ENCODE measurements at regions not wholly inside any gene's neighbourhood (a gene's known extent, or its start where the extent isn't known, plus 50 kb on each side); places are given as distances from the start of the nearest gene placed in this dataset.

DNA sequence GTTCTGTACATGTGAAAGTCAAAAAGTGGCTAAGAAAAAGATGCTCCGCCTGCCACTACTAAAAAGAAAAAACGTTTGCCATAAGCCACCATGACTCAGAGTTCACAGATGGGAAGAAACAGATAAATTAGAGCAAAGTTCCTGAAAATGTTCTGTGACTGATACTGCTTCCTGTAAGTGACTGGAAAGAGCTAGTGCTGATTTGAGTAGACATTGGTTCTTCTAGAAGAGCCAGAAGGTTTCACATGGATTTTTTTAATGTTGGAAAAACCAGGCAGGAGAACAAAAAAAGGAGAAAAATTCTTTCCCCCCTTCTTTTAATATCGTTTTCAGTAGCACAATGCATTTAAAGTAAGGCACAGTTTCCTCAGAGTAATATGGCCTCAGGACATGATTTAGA, 221.4 kb downstream of the HLX start:
- Histone ChIP-seq H3K9me3 (replicated peaks in 1 of 2; ENCODE audit: control insufficient read depth in 1 of 2, insufficient read depth in 1 of 2, low read length in 2 of 2) (no peaks in the 10 kb centered on the region), H3K4me1 (ENCODE audit: control insufficient read depth in 1 of 2, insufficient read depth in 2 of 2, low read length in 2 of 2) (peaks cover 50 to 56% of the 10 kb centered on the region in 2 donors), H3K79me2 (ENCODE audit: insufficient read depth, low read length) (no peaks in the 10 kb centered on the region), H3K4me2 (replicated peaks; ENCODE audit: extremely low read depth, low read length, poor library complexity, severe bottlenecking) (peak overlapping the region; percentile 17), H3K36me3 (replicated peaks in 1 of 2; ENCODE audit: control insufficient read depth in 1 of 2, insufficient read depth in 2 of 2, low read length in 2 of 2) (no peaks in the 10 kb centered on the region), H4K20me1 (ENCODE audit: insufficient read depth, low read length) (no peaks in the 10 kb centered on the region), H2AFZ (ENCODE audit: insufficient read depth, low read depth, low read length, poor library complexity, severe bottlenecking) (no peak overlapping the region), H3K9ac (ENCODE audit: insufficient read depth, low read length, poor library complexity, severe bottlenecking) (no peak overlapping the region), H3K27ac (ENCODE audit: low read depth in 1 of 2, low read length in 2 of 2) (no peak overlapping the region), H3K27me3 (ENCODE audit: control insufficient read depth in 2 of 2, insufficient read depth in 2 of 2, low read length in 2 of 2) (peaks cover 0 to 6% of the 10 kb centered on the region in 2 donors), H3K4me3 (replicated peaks in 1 of 3; ENCODE audit: low read depth in 2 of 3, low read length in 3 of 3) (no peak overlapping the region)
- Mint-ChIP-seq H3K4me3 (peak overlapping the region in 1 of 2 donors; percentile 44), H3K27ac (peak overlapping the region; percentile 2 to 100 (median 98)), H3K36me3 (peaks cover 4 to 9% of the 10 kb centered on the region in 2 donors), H3K9me3 (peaks cover 0 to 11% (median 2%) of the 10 kb centered on the region in 7 donors), H3K4me1 (peaks cover 66% of the 10 kb centered on the region), H3K27me3 (ENCODE audit: low read depth in 3 of 3) (peaks cover 4 to 11% (median 6%) of the 10 kb centered on the region in 3 donors)
- intact Hi-C loops (cut with micrococcal nuclease) = loop anchor here (5.0 to 10.0 kb wide), 2 partner anchors 47 to 54 kb away; no protein-coding TSS in a partner anchor
- no peak for TF ChIP-seq CTCF (IDR thresholded peaks at IDR 0.05)
- no CpG with 5 or more reads among the region's 3 CpGs for WGBS (ENCODE audit: insufficient coverage)
- peak; percentile 61 to 89 (median 86) for DNase-seq

DNA sequence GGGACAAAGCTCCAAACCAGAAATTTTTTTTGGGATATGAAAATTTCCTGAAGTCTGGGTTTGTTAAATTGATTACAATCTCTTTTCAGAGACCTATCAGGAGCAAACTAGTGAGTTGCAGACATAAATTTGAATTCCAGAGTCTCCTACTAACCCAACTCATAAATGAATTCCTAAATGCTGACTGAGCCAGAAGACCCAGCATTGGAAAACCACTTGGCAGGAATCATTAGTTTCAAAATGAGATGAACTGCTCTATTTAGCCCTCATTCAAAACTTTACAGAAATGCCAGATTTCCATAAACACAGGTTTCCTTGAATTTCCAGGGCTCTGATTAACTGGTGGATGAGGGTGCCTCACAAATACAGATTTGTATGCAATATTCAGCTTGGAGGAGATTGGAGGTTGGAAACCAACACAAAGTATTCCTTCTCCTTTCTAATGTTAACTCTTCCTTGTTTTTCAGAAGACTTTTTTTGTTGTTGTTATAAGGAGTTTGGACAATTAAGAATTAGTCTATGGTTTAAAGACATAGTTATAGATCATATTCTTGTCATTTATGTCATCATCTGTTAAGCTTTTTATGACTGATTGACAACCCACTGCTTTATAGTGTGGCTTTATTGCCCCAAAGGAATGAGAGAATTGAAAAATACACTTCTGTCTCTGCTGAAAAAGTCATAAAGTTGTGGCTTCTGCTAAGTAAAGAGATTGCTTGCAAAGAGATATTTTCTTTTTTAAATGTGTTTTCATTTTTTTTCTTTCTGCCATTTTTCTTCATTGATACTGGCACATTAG, 222.8 kb downstream of the HLX start:
- Histone ChIP-seq H4K20me1 (ENCODE audit: insufficient read depth, low read length) (no peaks in the 10 kb centered on the region), H3K27ac (ENCODE audit: low read depth in 1 of 2, low read length in 2 of 2) (no peak overlapping the region), H3K4me1 (ENCODE audit: control insufficient read depth in 1 of 2, insufficient read depth in 2 of 2, low read length in 2 of 2) (peaks cover 46 to 51% of the 10 kb centered on the region in 2 donors), H3K9me3 (replicated peaks in 1 of 2; ENCODE audit: control insufficient read depth in 1 of 2, insufficient read depth in 1 of 2, low read length in 2 of 2) (no peaks in the 10 kb centered on the region), H3K36me3 (replicated peaks in 1 of 2; ENCODE audit: control insufficient read depth in 1 of 2, insufficient read depth in 2 of 2, low read length in 2 of 2) (no peaks in the 10 kb centered on the region), H3K79me2 (ENCODE audit: insufficient read depth, low read length) (no peaks in the 10 kb centered on the region), H3K9ac (ENCODE audit: insufficient read depth, low read length, poor library complexity, severe bottlenecking) (no peak overlapping the region), H3K27me3 (ENCODE audit: control insufficient read depth in 2 of 2, insufficient read depth in 2 of 2, low read length in 2 of 2) (peaks cover 0 to 6% of the 10 kb centered on the region in 2 donors), H2AFZ (ENCODE audit: insufficient read depth, low read depth, low read length, poor library complexity, severe bottlenecking) (no peak overlapping the region), H3K4me2 (replicated peaks; ENCODE audit: extremely low read depth, low read length, poor library complexity, severe bottlenecking) (no peak overlapping the region), H3K4me3 (replicated peaks in 1 of 3; ENCODE audit: low read depth in 2 of 3, low read length in 3 of 3) (no peak overlapping the region)
- Mint-ChIP-seq H3K27me3 (ENCODE audit: low read depth in 3 of 3) (peaks cover 0 to 7% (median 7%) of the 10 kb centered on the region in 3 donors), H3K27ac (no peak overlapping the region), H3K9me3 (peaks cover 0 to 6% (median 3%) of the 10 kb centered on the region in 7 donors), H3K4me1 (peaks cover 64% of the 10 kb centered on the region), H3K4me3 (peak overlapping the region in 1 of 2 donors; percentile 41), H3K36me3 (peaks cover 4% of the 10 kb centered on the region in 2 donors)
- no peak for TF ChIP-seq CTCF (IDR thresholded peaks at IDR 0.05)
- no peak for DNase-seq
- intact Hi-C loops (cut with micrococcal nuclease) = loop anchor here (5.0 to 10.0 kb wide), 2 partner anchors 45 to 53 kb away; no protein-coding TSS in a partner anchor

Measured in CD14-positive monocyte (primary cell).